SK-N-SH (cell line): ENCODE measurements at regions not wholly inside any gene's neighbourhood (a gene's known extent, or its start where the extent isn't known, plus 50 kb on each side); places are given as distances from the start of the nearest gene placed in this dataset.

Source experiments
- CTCF ChIP-seq: fragments of 200-600 bp; sonication (generic); IDR thresholded peaks from 2 replicates; pipeline ENCODE4 v1.6.1; 2017; ENCODE audit warnings: antibody characterized with exemption, mild to moderate bottlenecking, moderate library complexity
- FOXM1 ChIP-seq: IDR thresholded peaks from 2 replicates; pipeline ENCODE4 v1.4.0; 2012; ENCODE audit warnings: low read depth, mild to moderate bottlenecking
- GABPA ChIP-seq: IDR thresholded peaks from 2 replicates; pipeline ENCODE4 v1.4.0; 2012; ENCODE audit warnings: low read depth, mild to moderate bottlenecking
- MAX ChIP-seq: IDR thresholded peaks from 2 replicates; pipeline ENCODE4 v1.4.0; 2012; ENCODE audit warnings: low read depth
- RFX5 ChIP-seq: IDR thresholded peaks from 2 replicates; pipeline ENCODE4 v1.6.1; 2012; ENCODE audit warnings: mild to moderate bottlenecking, improper control_type of control experiment, low read length
- ZBTB33 ChIP-seq: IDR thresholded peaks from 2 replicates; pipeline ENCODE4 v1.4.0; 2012; ENCODE audit warnings: low read depth, borderline replicate concordance

- TF ChIP-seq CTCF (no peak), RFX5 (no peak), GABPA (no peak), ZBTB33 (no peak), MAX (no peak), FOXM1 (no peak)
Measured at GRCh38 chr4:71211748-71212147, 127.1 kb upstream of the SLC4A4 start.
